ENCODE measurements at regions not wholly inside any gene's neighbourhood (a gene's known extent, or its start where the extent isn't known, plus 50 kb on each side); places are given as distances from the start of the nearest gene placed in this dataset.

DNA sequence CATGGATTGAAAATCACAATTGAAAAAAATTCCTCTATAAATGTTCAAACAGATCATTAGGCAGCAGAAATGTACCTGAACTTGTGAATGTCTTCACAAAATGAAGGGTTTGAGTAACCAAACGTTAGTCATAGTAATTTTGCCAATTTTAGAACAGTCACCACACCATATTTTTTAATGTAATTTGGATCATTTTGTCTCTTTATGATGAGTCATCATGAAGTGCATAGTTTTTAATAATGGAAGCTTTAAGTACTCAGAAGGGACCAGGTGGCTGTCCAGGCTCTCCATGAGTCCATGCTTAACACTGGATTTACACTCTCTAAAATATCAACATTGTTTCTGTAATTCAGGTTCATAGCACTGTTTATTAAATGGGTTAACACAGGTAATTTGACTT, 219.2 kb downstream of the ETV1 start:
- Histone ChIP-seq H3K27ac (ENCODE audit: insufficient read depth, low read depth, low read length) (no peak overlapping the region), H3K27me3 (ENCODE audit: control insufficient read depth in 2 of 2, insufficient read depth in 2 of 2, low read length in 2 of 2) (no peaks in the 10 kb centered on the region), H3K9me3 (replicated peaks; ENCODE audit: control insufficient read depth, insufficient read depth, low read length) (no peaks in the 10 kb centered on the region), H3K4me1 (ENCODE audit: control insufficient read depth, extremely low read depth, insufficient read depth, low read length) (no peaks in the 10 kb centered on the region), H3K4me2 (ENCODE audit: insufficient read depth, low read length) (no peak overlapping the region), H2AFZ (ENCODE audit: low read depth, low read length) (no peak overlapping the region), H3K9ac (replicated peaks; ENCODE audit: extremely low read depth, insufficient read depth, low read length) (no peak overlapping the region), H3K79me2 (ENCODE audit: control insufficient read depth, insufficient read depth, low read length) (no peaks in the 10 kb centered on the region), H4K20me1 (replicated peaks; ENCODE audit: control insufficient read depth, extremely low read depth, insufficient read depth, low read length) (no peaks in the 10 kb centered on the region), H3K4me3 (replicated peaks in 1 of 3; ENCODE audit: insufficient read depth in 1 of 3, low read depth in 1 of 3, low read length in 3 of 3) (no peak overlapping the region), H3K9me1 (replicated peaks; ENCODE audit: control insufficient read depth, extremely low read depth, insufficient read depth, low read length) (no peaks in the 10 kb centered on the region), H3K36me3 (ENCODE audit: control insufficient read depth in 2 of 2, extremely low read depth in 1 of 2, insufficient read depth in 2 of 2, low read length in 2 of 2) (no peaks in the 10 kb centered on the region)
- no TSS peak for BruUV-seq (replicated peaks)
- intact Hi-C loops (cut with micrococcal nuclease) (no loop called here), dilution Hi-C loops (cut with MboI; ENCODE audit: extremely low pct_ligation_motif_present, low sequenced_read_pairs) (no loop called here)
- CTCF ChIA-PET, result no interaction called here
- FAIRE-seq (no peak), DNase-seq (ENCODE audit: low read depth, low spot score) (no peak)
- POLR2A ChIA-PET, result no interaction called here
- TF ChIP-seq GATA2 (IDR thresholded peaks at IDR 0.05; ENCODE audit: insufficient read depth, insufficient read length, low read depth, low read length) (no peak), JUN (IDR thresholded peaks at IDR 0.05; ENCODE audit: borderline replicate concordance, insufficient read depth, insufficient read length, low read depth) (no peak), MYC (IDR thresholded peaks at IDR 0.05; ENCODE audit: low read depth, low read length) (no peak), POLR2A (IDR thresholded peaks at IDR 0.05; ENCODE audit: low read depth, low read length) (no peak), POLR2AphosphoS5 (IDR thresholded peaks at IDR 0.05; ENCODE audit: insufficient read depth, low read depth, low read length) (no peak), EZH2 (IDR thresholded peaks at IDR 0.05; ENCODE audit: borderline replicate concordance, low read depth, low read length, severe bottlenecking) (no peak), FOS (IDR thresholded peaks at IDR 0.05; ENCODE audit: borderline replicate concordance, insufficient read depth, low read length) (no peak)
- TF ChIP-seq, protein P1, sequence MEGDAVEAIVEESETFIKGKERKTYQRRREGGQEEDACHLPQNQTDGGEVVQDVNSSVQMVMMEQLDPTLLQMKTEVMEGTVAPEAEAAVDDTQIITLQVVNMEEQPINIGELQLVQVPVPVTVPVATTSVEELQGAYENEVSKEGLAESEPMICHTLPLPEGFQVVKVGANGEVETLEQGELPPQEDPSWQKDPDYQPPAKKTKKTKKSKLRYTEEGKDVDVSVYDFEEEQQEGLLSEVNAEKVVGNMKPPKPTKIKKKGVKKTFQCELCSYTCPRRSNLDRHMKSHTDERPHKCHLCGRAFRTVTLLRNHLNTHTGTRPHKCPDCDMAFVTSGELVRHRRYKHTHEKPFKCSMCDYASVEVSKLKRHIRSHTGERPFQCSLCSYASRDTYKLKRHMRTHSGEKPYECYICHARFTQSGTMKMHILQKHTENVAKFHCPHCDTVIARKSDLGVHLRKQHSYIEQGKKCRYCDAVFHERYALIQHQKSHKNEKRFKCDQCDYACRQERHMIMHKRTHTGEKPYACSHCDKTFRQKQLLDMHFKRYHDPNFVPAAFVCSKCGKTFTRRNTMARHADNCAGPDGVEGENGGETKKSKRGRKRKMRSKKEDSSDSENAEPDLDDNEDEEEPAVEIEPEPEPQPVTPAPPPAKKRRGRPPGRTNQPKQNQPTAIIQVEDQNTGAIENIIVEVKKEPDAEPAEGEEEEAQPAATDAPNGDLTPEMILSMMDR (IDR thresholded peaks at IDR 0.05; ENCODE audit: extremely low read depth in 1 of 2, insufficient read depth in 1 of 2, low read depth in 1 of 2, low read length in 2 of 2), result no peak
- TF ChIP-seq, protein P2, sequence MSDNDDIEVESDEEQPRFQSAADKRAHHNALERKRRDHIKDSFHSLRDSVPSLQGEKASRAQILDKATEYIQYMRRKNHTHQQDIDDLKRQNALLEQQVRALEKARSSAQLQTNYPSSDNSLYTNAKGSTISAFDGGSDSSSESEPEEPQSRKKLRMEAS (IDR thresholded peaks at IDR 0.05; ENCODE audit: insufficient read depth, insufficient read length), result no peak

Measured in endothelial cell of umbilical vein (primary cell).